ENCODE measurements at regions not wholly inside any gene's neighbourhood (a gene's known extent, or its start where the extent isn't known, plus 50 kb on each side); places are given as distances from the start of the nearest gene placed in this dataset.

DNA sequence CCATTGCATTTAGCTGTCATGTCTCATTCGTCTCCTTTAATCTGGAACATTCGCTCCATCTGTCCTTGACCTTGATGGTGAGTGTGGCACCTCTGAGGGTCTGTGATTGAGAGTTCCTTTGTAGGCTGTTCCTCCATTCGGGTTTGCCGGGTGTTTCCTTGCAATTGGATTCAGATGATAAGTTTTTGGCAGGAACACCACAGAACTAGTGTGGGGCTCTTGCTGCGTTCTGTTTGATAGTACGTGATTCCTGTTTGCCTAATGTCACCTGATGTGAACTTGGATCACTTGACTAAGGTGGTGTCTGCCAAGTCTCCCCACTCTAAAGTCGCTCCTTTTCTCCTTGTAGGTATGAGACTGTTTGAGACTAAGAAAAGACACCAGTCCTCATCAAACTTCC is 109.7 kb upstream of the TMEM45B start:
- ChIA-PET CTCF (no interaction called here), POLR2A (no interaction called here)
- intact Hi-C loops (cut with micrococcal nuclease; ENCODE audit: unreplicated experiment) = no loop called here
- TF ChIP-seq, protein P1, sequence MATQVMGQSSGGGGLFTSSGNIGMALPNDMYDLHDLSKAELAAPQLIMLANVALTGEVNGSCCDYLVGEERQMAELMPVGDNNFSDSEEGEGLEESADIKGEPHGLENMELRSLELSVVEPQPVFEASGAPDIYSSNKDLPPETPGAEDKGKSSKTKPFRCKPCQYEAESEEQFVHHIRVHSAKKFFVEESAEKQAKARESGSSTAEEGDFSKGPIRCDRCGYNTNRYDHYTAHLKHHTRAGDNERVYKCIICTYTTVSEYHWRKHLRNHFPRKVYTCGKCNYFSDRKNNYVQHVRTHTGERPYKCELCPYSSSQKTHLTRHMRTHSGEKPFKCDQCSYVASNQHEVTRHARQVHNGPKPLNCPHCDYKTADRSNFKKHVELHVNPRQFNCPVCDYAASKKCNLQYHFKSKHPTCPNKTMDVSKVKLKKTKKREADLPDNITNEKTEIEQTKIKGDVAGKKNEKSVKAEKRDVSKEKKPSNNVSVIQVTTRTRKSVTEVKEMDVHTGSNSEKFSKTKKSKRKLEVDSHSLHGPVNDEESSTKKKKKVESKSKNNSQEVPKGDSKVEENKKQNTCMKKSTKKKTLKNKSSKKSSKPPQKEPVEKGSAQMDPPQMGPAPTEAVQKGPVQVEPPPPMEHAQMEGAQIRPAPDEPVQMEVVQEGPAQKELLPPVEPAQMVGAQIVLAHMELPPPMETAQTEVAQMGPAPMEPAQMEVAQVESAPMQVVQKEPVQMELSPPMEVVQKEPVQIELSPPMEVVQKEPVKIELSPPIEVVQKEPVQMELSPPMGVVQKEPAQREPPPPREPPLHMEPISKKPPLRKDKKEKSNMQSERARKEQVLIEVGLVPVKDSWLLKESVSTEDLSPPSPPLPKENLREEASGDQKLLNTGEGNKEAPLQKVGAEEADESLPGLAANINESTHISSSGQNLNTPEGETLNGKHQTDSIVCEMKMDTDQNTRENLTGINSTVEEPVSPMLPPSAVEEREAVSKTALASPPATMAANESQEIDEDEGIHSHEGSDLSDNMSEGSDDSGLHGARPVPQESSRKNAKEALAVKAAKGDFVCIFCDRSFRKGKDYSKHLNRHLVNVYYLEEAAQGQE (IDR thresholded peaks at IDR 0.05; ENCODE audit: insufficient read depth in 1 of 2, low read depth in 2 of 2, low read length in 1 of 2) = no peak
- TF ChIP-seq TCF7L2 (IDR thresholded peaks at IDR 0.05; ENCODE audit: low read depth, low read length) (no peak), POLR2AphosphoS5 (IDR thresholded peaks at IDR 0.05; ENCODE audit: low read depth, low read length) (no peak), SIN3A (IDR thresholded peaks at IDR 0.05; ENCODE audit: borderline replicate concordance, insufficient read depth, low read depth, low read length) (no peak)
- TF ChIP-seq, protein P2, sequence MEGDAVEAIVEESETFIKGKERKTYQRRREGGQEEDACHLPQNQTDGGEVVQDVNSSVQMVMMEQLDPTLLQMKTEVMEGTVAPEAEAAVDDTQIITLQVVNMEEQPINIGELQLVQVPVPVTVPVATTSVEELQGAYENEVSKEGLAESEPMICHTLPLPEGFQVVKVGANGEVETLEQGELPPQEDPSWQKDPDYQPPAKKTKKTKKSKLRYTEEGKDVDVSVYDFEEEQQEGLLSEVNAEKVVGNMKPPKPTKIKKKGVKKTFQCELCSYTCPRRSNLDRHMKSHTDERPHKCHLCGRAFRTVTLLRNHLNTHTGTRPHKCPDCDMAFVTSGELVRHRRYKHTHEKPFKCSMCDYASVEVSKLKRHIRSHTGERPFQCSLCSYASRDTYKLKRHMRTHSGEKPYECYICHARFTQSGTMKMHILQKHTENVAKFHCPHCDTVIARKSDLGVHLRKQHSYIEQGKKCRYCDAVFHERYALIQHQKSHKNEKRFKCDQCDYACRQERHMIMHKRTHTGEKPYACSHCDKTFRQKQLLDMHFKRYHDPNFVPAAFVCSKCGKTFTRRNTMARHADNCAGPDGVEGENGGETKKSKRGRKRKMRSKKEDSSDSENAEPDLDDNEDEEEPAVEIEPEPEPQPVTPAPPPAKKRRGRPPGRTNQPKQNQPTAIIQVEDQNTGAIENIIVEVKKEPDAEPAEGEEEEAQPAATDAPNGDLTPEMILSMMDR (IDR thresholded peaks at IDR 0.05) = no peak
- Histone ChIP-seq H3K27ac (ENCODE audit: low read length) (no peak overlapping the region), H3K27me3 (ENCODE audit: control insufficient read depth, insufficient read depth, low read length) (no peaks in the 10 kb centered on the region), H3K4me1 (ENCODE audit: control insufficient read depth, insufficient read depth, low read length) (peaks cover 6% of the 10 kb centered on the region; the same call in 1 of the 2 replicates), H3K9me3 (ENCODE audit: control insufficient read depth, insufficient read depth, low read depth, low read length) (no peaks in the 10 kb centered on the region), H3K4me3 (ENCODE audit: low read depth in 2 of 2, low read length in 2 of 2) (no peak overlapping the region), H3K36me3 (ENCODE audit: control insufficient read depth, insufficient read depth, low read length) (no peaks in the 10 kb centered on the region)
- ATAC-seq = no peak
- DNase-seq (ENCODE audit: low read depth, low spot score) = no peak
- in situ Hi-C loops (cut with HindIII; ENCODE audit: low pct_unique_long_range_greater_than_20kb, low sequenced_read_pairs) = no loop called here
- BruUV-seq (replicated peaks) = no TSS peak

DNA sequence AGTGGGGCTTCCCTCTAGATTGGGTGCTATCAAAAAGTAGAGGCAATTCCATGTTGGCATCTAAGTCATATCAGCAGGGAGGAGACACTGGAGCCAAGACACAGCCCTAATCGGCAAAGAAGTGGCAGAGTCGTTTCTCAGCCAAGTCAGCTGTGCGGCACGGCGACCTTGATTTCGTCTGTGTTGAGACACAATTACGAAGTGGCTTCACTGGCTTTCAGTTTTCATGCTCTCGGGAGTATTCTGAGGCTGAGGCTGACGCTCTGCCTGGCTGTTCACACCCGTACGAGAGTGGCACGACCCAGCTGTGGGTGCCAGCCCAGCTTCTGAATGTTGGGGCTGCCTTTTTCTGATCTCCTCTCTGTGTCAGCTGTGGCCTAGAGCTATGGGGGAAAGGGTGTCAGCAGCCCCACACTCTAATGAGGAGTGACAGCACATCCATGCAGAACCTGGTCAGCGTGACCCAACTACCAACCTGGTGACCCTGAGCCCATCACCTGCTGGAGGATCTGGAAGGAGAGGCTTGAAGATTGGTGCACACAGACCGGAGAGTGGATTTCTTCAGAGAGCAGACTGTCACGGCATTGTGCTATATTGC is 105.7 kb upstream of the TMEM45B start:
- no TSS peak for BruUV-seq (replicated peaks)

More for the DNA sequence above, 105.7 kb upstream of the TMEM45B start:
- ChIA-PET POLR2A (no interaction called here), CTCF (no interaction called here)
- Histone ChIP-seq H3K4me3 (ENCODE audit: low read depth in 2 of 2, low read length in 2 of 2) (no peak overlapping the region), H3K27ac (ENCODE audit: low read length) (no peak overlapping the region), H3K9me3 (ENCODE audit: control insufficient read depth, insufficient read depth, low read depth, low read length) (no peaks in the 10 kb centered on the region), H3K36me3 (ENCODE audit: control insufficient read depth, insufficient read depth, low read length) (no peaks in the 10 kb centered on the region), H3K27me3 (ENCODE audit: control insufficient read depth, insufficient read depth, low read length) (peaks cover 7% of the 10 kb centered on the region; the same call in 1 of the 2 replicates), H3K4me1 (ENCODE audit: control insufficient read depth, insufficient read depth, low read length) (no peaks in the 10 kb centered on the region)
- ATAC-seq (peak; percentile 21; the same call in 1 of the 2 replicates), DNase-seq (ENCODE audit: low read depth, low spot score) (no peak)
- intact Hi-C loops (cut with micrococcal nuclease; ENCODE audit: unreplicated experiment) (no loop called here), in situ Hi-C loops (cut with HindIII; ENCODE audit: low pct_unique_long_range_greater_than_20kb, low sequenced_read_pairs) (no loop called here)
- TF ChIP-seq SIN3A (IDR thresholded peaks at IDR 0.05; ENCODE audit: borderline replicate concordance, insufficient read depth, low read depth, low read length) (no peak), TCF7L2 (IDR thresholded peaks at IDR 0.05; ENCODE audit: low read depth, low read length) (no peak), POLR2AphosphoS5 (IDR thresholded peaks at IDR 0.05; ENCODE audit: low read depth, low read length) (no peak)
- TF ChIP-seq, protein P1 (IDR thresholded peaks at IDR 0.05; ENCODE audit: insufficient read depth in 1 of 2, low read depth in 2 of 2, low read length in 1 of 2) = no peak
- TF ChIP-seq, protein P2 (IDR thresholded peaks at IDR 0.05) = no peak
